ENCODE measurements at regions not wholly inside any gene's neighbourhood (a gene's known extent, or its start where the extent isn't known, plus 50 kb on each side); places are given as distances from the start of the nearest gene placed in this dataset.

DNA sequence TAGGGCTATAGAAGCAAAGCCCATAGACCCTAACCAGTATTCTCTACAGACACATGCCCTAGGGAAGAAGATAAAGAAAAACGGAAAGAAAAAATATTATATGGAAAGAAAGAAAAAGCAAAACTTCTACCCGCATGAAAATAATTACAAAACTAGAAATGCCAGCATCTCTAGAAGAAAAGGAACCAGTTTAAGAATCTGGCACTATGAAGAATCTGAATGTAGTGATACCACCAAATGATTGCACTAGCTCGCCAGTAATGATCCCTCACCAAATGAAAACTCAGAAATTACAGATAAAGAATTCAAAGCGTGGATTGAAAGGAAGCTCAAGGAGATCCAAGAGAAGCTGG is 341.9 kb upstream of the GRIA1 start:
- intact Hi-C loops (cut with micrococcal nuclease; ENCODE audit: unreplicated experiment): no loop called here

DNA sequence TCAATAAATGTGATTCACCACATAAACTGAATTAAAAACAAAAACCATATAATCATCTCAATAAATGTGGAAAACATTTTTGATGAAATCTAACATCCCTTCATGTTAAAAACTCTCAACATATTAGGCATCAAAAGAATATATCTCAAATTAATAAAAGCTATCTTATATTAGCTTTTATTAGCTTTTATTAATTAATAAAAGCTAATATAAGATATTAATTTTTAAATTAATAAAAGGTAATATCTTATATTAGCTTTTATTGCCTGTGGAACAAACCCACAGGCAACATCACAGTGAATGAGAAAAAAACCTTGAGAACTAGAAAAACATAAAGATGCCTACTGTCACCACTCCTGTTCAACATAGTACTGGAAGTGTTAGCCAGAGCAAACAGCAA is 338.9 kb upstream of the GRIA1 start:
- FAIRE-seq: no peak

More for the DNA sequence above, 341.9 kb upstream of the GRIA1 start:
- POLR2A ChIA-PET: no interaction called here
- Histone ChIP-seq H3K9ac (ENCODE audit: insufficient read depth, low read depth, low read length) (no peak overlapping the region), H3K36me3 (replicated peaks in 1 of 2; ENCODE audit: control insufficient read depth in 1 of 2, insufficient read depth in 2 of 2, low read length in 2 of 2) (no peaks in the 10 kb centered on the region), H3K4me2 (ENCODE audit: low read depth, low read length) (no peak overlapping the region), H3K27me3 (ENCODE audit: control insufficient read depth in 1 of 2, insufficient read depth in 2 of 2, low read length in 2 of 2) (no peaks in the 10 kb centered on the region), H3K4me3 (replicated peaks in 1 of 3; ENCODE audit: insufficient read depth in 1 of 3, low read depth in 2 of 3, low read length in 3 of 3) (no peak overlapping the region), H3K4me1 (ENCODE audit: insufficient read depth, low read length) (no peaks in the 10 kb centered on the region), H3K27ac (ENCODE audit: extremely low read length, insufficient read depth, low read length) (no peak overlapping the region), H2AFZ (ENCODE audit: low read length) (no peak overlapping the region), H3K9me3 (ENCODE audit: low read length) (peaks cover 33% of the 10 kb centered on the region), H3K79me2 (ENCODE audit: insufficient read depth, low read length) (no peaks in the 10 kb centered on the region), H4K20me1 (ENCODE audit: insufficient read depth, low read length) (no peaks in the 10 kb centered on the region)
- FAIRE-seq (no peak), DNase-seq (ENCODE audit: low spot score) (no peak), ATAC-seq (no peak)
- CTCF ChIA-PET (ENCODE audit: low intra/inter-chr PET ratio, low total read pairs): interaction anchor here (1.5 kb wide), 1 partner anchor 588 kb away, joined by 5 read pairs; no protein-coding TSS in a partner anchor
- TF ChIP-seq ZNF10 (CRISPR knock-in tag; IDR thresholded peaks at IDR 0.05; ENCODE audit: borderline replicate concordance, low read depth) (no peak), NCOA2 (CRISPR knock-in tag; IDR thresholded peaks at IDR 0.05) (no peak)
- no TSS peak for BruUV-seq (replicated peaks)
- in situ Hi-C loops (cut with HindIII; ENCODE audit: extremely low pct_ligation_motif_present, low pct_unique_long_range_greater_than_20kb): loop anchor here (25.0 kb wide), 1 partner anchor 586 kb away; no protein-coding TSS in a partner anchor
- WGBS (ENCODE audit: low lambda C conversion rate): 4% methylated on average over 4 of the region's 4 CpGs

More for the DNA sequence above, 338.9 kb upstream of the GRIA1 start:
- intact Hi-C loops (cut with micrococcal nuclease; ENCODE audit: unreplicated experiment): no loop called here
- ATAC-seq (no peak), DNase-seq (ENCODE audit: low spot score) (no peak)
- in situ Hi-C loops (cut with HindIII; ENCODE audit: extremely low pct_ligation_motif_present, low pct_unique_long_range_greater_than_20kb): no loop called here
- BruUV-seq (replicated peaks): no TSS peak
- Histone ChIP-seq H3K27ac (ENCODE audit: extremely low read length, insufficient read depth, low read length) (no peak overlapping the region), H3K79me2 (ENCODE audit: insufficient read depth, low read length) (no peaks in the 10 kb centered on the region), H3K4me1 (ENCODE audit: insufficient read depth, low read length) (no peaks in the 10 kb centered on the region), H3K36me3 (replicated peaks in 1 of 2; ENCODE audit: control insufficient read depth in 1 of 2, insufficient read depth in 2 of 2, low read length in 2 of 2) (no peaks in the 10 kb centered on the region), H4K20me1 (ENCODE audit: insufficient read depth, low read length) (no peaks in the 10 kb centered on the region), H3K9ac (ENCODE audit: insufficient read depth, low read depth, low read length) (no peak overlapping the region), H2AFZ (ENCODE audit: low read length) (no peak overlapping the region), H3K4me2 (ENCODE audit: low read depth, low read length) (no peak overlapping the region), H3K27me3 (ENCODE audit: control insufficient read depth in 1 of 2, insufficient read depth in 2 of 2, low read length in 2 of 2) (no peaks in the 10 kb centered on the region), H3K9me3 (ENCODE audit: low read length) (peaks cover 53% of the 10 kb centered on the region), H3K4me3 (replicated peaks in 1 of 3; ENCODE audit: insufficient read depth in 1 of 3, low read depth in 2 of 3, low read length in 3 of 3) (no peak overlapping the region)
- CTCF ChIA-PET (ENCODE audit: low intra/inter-chr PET ratio, low total read pairs): no interaction called here
- TF ChIP-seq AGO1 (IDR thresholded peaks at IDR 0.05; ENCODE audit: low read depth, low read length, poor library complexity, severe bottlenecking): no peak
- TF ChIP-seq RCOR2 (CRISPR knock-in tag; IDR thresholded peaks at IDR 0.05): no peak
- TF ChIP-seq HOXA5 (CRISPR knock-in tag; IDR thresholded peaks at IDR 0.05): no peak
- no peak for TF ChIP-seq SOX6 (IDR thresholded peaks at IDR 0.05)
- TF ChIP-seq SOX6 (CRISPR knock-in tag; IDR thresholded peaks at IDR 0.05): no peak
- no peak for TF ChIP-seq IKZF1 (IDR thresholded peaks at IDR 0.05)
- no peak for TF ChIP-seq MIER2 (CRISPR knock-in tag; IDR thresholded peaks at IDR 0.05)
- POLR2A ChIA-PET: no interaction called here
